ENCODE measurements at regions not wholly inside any gene's neighbourhood (a gene's known extent, or its start where the extent isn't known, plus 50 kb on each side); places are given as distances from the start of the nearest gene placed in this dataset.

DNA sequence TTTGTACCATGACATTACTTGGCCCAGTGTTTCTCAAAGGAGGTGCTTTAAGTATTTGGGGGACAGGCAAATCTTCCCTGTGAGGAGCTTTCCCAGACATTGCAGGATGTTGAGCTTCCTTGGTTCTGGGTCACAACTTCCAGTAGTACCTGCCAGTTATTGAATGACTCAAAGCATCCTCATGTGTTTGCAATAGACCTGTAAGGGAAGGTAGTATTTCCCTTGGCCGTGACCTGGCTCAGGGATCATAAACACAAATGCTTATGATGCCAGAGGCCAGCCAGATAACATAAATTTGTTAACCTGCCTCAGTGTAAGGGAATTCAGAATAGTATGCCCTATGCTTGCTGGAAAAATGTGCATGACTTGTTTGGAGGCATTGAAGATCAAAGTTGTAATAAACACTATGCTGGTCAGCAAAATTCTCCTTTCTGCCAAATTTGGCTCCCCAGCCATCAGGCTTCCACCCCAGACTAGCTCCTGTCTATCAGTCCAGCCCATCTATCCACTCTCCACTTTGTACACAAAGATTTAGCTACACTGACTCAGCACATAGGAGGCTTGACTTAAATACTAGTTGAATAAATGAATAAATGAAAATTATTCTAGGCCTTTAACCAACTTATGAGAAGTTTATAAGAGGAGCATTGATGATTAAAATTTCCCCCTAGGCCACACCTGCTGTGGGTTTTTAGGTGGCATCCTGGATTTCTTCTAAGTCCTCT lies 102.0 kb upstream of the EFEMP1 start:
- WGBS, 4 donors, result 64 to 75% (median 69%) methylated on average over 1 of the region's 1 CpG
- no peaks in the 10 kb centered on the region for H3K27me3 ChIP-seq

GRCh38 chr2:56026828-56027227 lies 103.2 kb upstream of the EFEMP1 start:
- no peak for TF ChIP-seq CTCF (IDR thresholded peaks at IDR 0.05)
- no peak for TF ChIP-seq POLR2A (IDR thresholded peaks at IDR 0.05)
- Histone ChIP-seq H3K4me1 (replicated peaks in 1 of 2) (no peaks in the 10 kb centered on the region), H3K27me3 (no peaks in the 10 kb centered on the region), H3K4me3 (no peak overlapping the region), H3K9me3 (replicated peaks in 1 of 3) (no peaks in the 10 kb centered on the region), H3K36me3 (replicated peaks in 1 of 2) (no peaks in the 10 kb centered on the region), H3K27ac (no peak overlapping the region)
- 74 to 80% (median 78%) methylated on average over 2 of the region's 2 CpGs for WGBS, 4 donors
- intact Hi-C loops (cut with DNase I), result loop anchor here in 1 of 2 donors (10.0 kb wide), 1 partner anchor 262 kb away; no protein-coding TSS in a partner anchor
- DNase-seq, result no peak

More for the DNA sequence above, 102.0 kb upstream of the EFEMP1 start:
- Histone ChIP-seq H3K4me3 (no peak overlapping the region), H3K4me1 (replicated peaks in 1 of 2) (no peaks in the 10 kb centered on the region), H3K9me3 (replicated peaks in 1 of 3) (no peaks in the 10 kb centered on the region), H3K27ac (no peak overlapping the region), H3K36me3 (replicated peaks in 1 of 2) (no peaks in the 10 kb centered on the region)
- no peak for DNase-seq
- intact Hi-C loops (cut with DNase I), result loop anchor here in 1 of 2 donors (10.0 kb wide), 1 partner anchor 261 kb away; no protein-coding TSS in a partner anchor
- no peak for TF ChIP-seq POLR2A (IDR thresholded peaks at IDR 0.05)
- TF ChIP-seq CTCF (IDR thresholded peaks at IDR 0.05), result no peak

GRCh38 chr2:56030062-56030461 lies 106.5 kb upstream of the EFEMP1 start:
- Histone ChIP-seq H3K9me3 (replicated peaks in 1 of 3) (no peaks in the 10 kb centered on the region), H3K27me3 (no peaks in the 10 kb centered on the region), H3K4me3 (no peak overlapping the region), H3K36me3 (replicated peaks in 1 of 2) (no peaks in the 10 kb centered on the region), H3K4me1 (replicated peaks in 1 of 2) (no peaks in the 10 kb centered on the region), H3K27ac (no peak overlapping the region)
- 73 to 80% (median 76%) methylated on average over 5 of the region's 5 CpGs for WGBS, 4 donors
- no peak for DNase-seq
- TF ChIP-seq CTCF (IDR thresholded peaks at IDR 0.05), result no peak
- no peak for TF ChIP-seq POLR2A (IDR thresholded peaks at IDR 0.05)
- intact Hi-C loops (cut with DNase I), result no loop called here

DNA sequence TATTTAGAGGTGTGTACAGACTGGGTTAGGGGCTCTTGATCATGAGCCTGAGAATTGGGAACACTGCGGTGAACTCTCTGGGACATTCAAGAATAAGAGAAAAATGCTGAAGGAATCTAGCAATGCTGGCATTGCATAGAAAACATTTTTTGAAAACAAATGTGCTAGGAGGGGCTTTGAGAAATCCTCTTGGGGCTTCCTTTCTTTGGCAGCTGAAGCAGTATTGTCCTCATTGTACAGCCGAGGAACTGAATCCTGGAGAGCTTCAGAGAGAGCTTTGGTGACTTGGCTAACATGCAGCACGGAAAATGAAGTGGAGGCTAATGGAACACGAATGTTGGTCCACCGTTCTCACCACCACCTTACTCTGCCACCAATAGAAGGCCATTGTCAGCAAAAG lies 107.3 kb upstream of the EFEMP1 start:
- H3K4me3 ChIP-seq, result no peak overlapping the region
- no peaks in the 10 kb centered on the region for H3K9me3 ChIP-seq (replicated peaks in 1 of 3)
- 79 to 86% (median 84%) methylated on average over 5 of the region's 5 CpGs for WGBS, 4 donors
- no peaks in the 10 kb centered on the region for H3K27me3 ChIP-seq
- no peaks in the 10 kb centered on the region for H3K4me1 ChIP-seq (replicated peaks in 1 of 2)
- TF ChIP-seq CTCF (IDR thresholded peaks at IDR 0.05), result no peak
- no peak for TF ChIP-seq POLR2A (IDR thresholded peaks at IDR 0.05)
- no peak overlapping the region for H3K27ac ChIP-seq
- intact Hi-C loops (cut with DNase I), result no loop called here
- no peak for DNase-seq
- H3K36me3 ChIP-seq (replicated peaks in 1 of 2), result no peaks in the 10 kb centered on the region

All from adrenal gland (tissue), 9 donors.